SK-MEL-5 (cell line): ENCODE measurements at regions not wholly inside any gene's neighbourhood (a gene's known extent, or its start where the extent isn't known, plus 50 kb on each side); places are given as distances from the start of the nearest gene placed in this dataset.

Experiments used
- DNase-seq: peaks from one replicate; pipeline ENCODE4 v3.0.0-alpha.2; 2016; ENCODE audit warnings: low read depth, low spot score
- in situ Hi-C: cut with HindIII; loops from 2 replicates; pipeline ENCODE4 v1.10.0; 2016; ENCODE audit warnings: low sequenced_read_pairs, high pct_unique_total_duplicates, low pct_unique_long_range_greater_than_20kb

GRCh38 chr4:1466863-1467165, 60.6 kb upstream of the NKX1-1 start:
- in situ Hi-C loops: no loop called here
- DNase-seq: no peak

- in situ Hi-C loops: no loop called here
- DNase-seq: no peak
Observed at GRCh38 chr4:1466034-1466862, 60.0 kb upstream of the NKX1-1 start.

- no peak for DNase-seq
- in situ Hi-C loops: no loop called here
Observed at GRCh38 chr4:1465173-1466033, 59.2 kb upstream of the NKX1-1 start.

GRCh38 chr4:1464581-1465171, 58.4 kb upstream of the NKX1-1 start:
- no peak for DNase-seq
- in situ Hi-C loops: no loop called here

- no peak for DNase-seq
- in situ Hi-C loops: no loop called here
Observed at GRCh38 chr4:1463927-1464540, 57.8 kb upstream of the NKX1-1 start.

GRCh38 chr4:1463088-1463926, 57.1 kb upstream of the NKX1-1 start:
- no peak for DNase-seq
- in situ Hi-C loops: no loop called here

GRCh38 chr4:1462768-1463075, 56.5 kb upstream of the NKX1-1 start:
- in situ Hi-C loops: no loop called here
- no peak for DNase-seq

GRCh38 chr4:1462009-1462767, 55.9 kb upstream of the NKX1-1 start:
- in situ Hi-C loops: no loop called here
- no peak for DNase-seq

- in situ Hi-C loops: no loop called here
- no peak for DNase-seq
Observed at GRCh38 chr4:1460967-1461868, 55.0 kb upstream of the NKX1-1 start.

GRCh38 chr4:1459722-1460511, 53.7 kb upstream of the NKX1-1 start:
- DNase-seq: no peak
- in situ Hi-C loops: no loop called here

GRCh38 chr4:1459081-1459721, 53.0 kb upstream of the NKX1-1 start:
- in situ Hi-C loops: no loop called here
- no peak for DNase-seq

- in situ Hi-C loops: no loop called here
- no peak for DNase-seq
Observed at GRCh38 chr4:1458581-1458980, 52.3 kb upstream of the NKX1-1 start.
